ENCODE measurements at regions not wholly inside any gene's neighbourhood (a gene's known extent, or its start where the extent isn't known, plus 50 kb on each side); places are given as distances from the start of the nearest gene placed in this dataset.

DNA sequence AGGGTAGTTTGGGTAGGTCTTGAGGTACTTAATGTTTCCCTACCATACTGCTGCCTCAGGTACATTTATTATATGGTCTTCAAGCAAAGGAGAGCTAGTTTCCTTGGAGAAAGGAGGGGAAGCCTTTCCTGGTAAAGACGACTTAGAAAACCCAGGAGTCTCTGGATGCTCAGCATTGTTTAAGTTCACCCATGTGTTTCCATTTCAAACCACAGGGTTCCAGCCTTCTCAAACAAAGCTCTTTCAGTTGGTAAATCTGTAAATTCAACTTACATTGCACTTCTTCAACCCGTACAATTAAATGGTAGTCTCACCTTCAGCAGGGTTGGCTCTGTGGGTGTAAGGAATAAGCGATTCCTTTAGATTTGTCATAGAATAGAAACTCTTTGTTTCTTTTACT is 111.9 kb upstream of the UNC5C start:
- TF ChIP-seq, protein P1, sequence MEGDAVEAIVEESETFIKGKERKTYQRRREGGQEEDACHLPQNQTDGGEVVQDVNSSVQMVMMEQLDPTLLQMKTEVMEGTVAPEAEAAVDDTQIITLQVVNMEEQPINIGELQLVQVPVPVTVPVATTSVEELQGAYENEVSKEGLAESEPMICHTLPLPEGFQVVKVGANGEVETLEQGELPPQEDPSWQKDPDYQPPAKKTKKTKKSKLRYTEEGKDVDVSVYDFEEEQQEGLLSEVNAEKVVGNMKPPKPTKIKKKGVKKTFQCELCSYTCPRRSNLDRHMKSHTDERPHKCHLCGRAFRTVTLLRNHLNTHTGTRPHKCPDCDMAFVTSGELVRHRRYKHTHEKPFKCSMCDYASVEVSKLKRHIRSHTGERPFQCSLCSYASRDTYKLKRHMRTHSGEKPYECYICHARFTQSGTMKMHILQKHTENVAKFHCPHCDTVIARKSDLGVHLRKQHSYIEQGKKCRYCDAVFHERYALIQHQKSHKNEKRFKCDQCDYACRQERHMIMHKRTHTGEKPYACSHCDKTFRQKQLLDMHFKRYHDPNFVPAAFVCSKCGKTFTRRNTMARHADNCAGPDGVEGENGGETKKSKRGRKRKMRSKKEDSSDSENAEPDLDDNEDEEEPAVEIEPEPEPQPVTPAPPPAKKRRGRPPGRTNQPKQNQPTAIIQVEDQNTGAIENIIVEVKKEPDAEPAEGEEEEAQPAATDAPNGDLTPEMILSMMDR (IDR thresholded peaks at IDR 0.05): no peak
- TF ChIP-seq POLR2AphosphoS5 (IDR thresholded peaks at IDR 0.05): no peak
